Esophagus muscularis mucosa (tissue), 4 donors: ENCODE measurements at regions not wholly inside any gene's neighbourhood (a gene's known extent, or its start where the extent isn't known, plus 50 kb on each side); places are given as distances from the start of the nearest gene placed in this dataset.

Experiments used
- DNase-seq: peaks from one replicate; pipeline ENCODE4 v3.0.0-alpha.2; 2017; ENCODE audit errors: extremely low spot score
- H3K27ac ChIP-seq, 4 donors: fragments of 200-600 bp; sonication (generic); replicated peaks in 1 of 4; 1 replicate in 3 of 4; 2 replicates in 1 of 4; pipeline ENCODE4 v1.5.1; 2016 to 2019; ENCODE audit warnings: mild to moderate bottlenecking in 1 of 4
- H3K27me3 ChIP-seq, 4 donors: fragments of 200-600 bp; sonication (generic); one replicate each; pipeline versions ENCODE4 v1.5.1 to v1.6.0; 2016 to 2019
- H3K36me3 ChIP-seq, 4 donors: fragments of 200-600 bp; sonication (generic); one replicate each; pipeline ENCODE4 v1.5.1; 2016 to 2019
- H3K4me1 ChIP-seq, 4 donors: fragments of 200-600 bp; sonication (generic); one replicate each; pipeline ENCODE4 v1.5.1; 2016 to 2019
- H3K4me3 ChIP-seq, 4 donors: fragments of 200-600 bp; sonication (generic); 1 replicate in 2 of 4; 2 replicates in 2 of 4; pipeline ENCODE4 v1.5.1; 2016 to 2019; ENCODE audit warnings: mild to moderate bottlenecking in 4 of 4, moderate library complexity in 1 of 4
- H3K9me3 ChIP-seq, 4 donors: fragments of 200-600 bp; sonication (generic); 1 replicate in 3 of 4; 2 replicates in 1 of 4; pipeline ENCODE4 v1.5.1; 2016 to 2019
- CTCF ChIP-seq, 3 experiments: fragments of 200-600 bp in 2 of 3; fragments of 450-650 bp in 1 of 3; sonication (generic) in 2 of 3; IDR thresholded peaks; one replicate each; pipeline ENCODE4 v1.5.1; 2017 to 2019; ENCODE audit warnings: antibody characterized with exemption in 3 of 3, mild to moderate bottlenecking in 2 of 3, moderate library complexity in 1 of 3
- EP300 ChIP-seq: sonication (generic); formaldehyde crosslinking; IDR thresholded peaks from one replicate; pipeline ENCODE4 v1.6.1; 2017; ENCODE audit warnings: antibody characterized with exemption
- POLR2A ChIP-seq: fragments of 450-650 bp; IDR thresholded peaks from one replicate; pipeline ENCODE4 v1.6.1; 2017; ENCODE audit warnings: antibody characterized with exemption, moderate library complexity, mild to moderate bottlenecking, low read depth
- POLR2AphosphoS5 ChIP-seq, 2 donors: sonication (generic); formaldehyde crosslinking; IDR thresholded peaks; one replicate each; pipeline ENCODE4 v1.6.1; 2017; ENCODE audit warnings: antibody characterized with exemption in 2 of 2
- WGBS: methylation state at CpG from one replicate; pipeline ENCODE4 v1.1.5; 2018; 5-methylcytosine and 5-hydroxymethylcytosine counted together
- intact Hi-C: fragments of 100-400 bp; cut with DNase I; formaldehyde crosslinking; loops from one replicate; pipeline ENCODE4 v1.15.1; 2023

DNA sequence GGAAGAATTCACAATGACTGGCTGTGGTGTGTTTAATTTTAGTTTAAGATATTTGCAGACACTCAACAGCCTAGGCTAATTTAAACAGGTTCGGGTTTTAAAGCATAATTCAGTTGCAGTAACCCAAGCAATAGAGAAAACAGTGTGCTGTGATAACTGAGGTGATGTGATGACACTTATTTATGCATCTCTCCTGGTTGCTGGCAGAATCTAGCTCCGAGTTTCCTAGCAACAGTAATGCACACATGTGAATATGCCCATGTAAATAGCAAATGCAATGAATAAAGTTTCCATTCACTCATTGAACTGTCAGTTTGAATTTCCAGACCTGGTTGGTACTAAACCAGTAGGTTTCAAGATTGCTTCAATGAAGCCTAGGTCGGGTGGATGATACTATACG lies 426.5 kb downstream of the TMX3 start:
- Histone ChIP-seq H3K27me3 (no peaks in the 10 kb centered on the region), H3K36me3 (no peaks in the 10 kb centered on the region), H3K4me1 (no peaks in the 10 kb centered on the region), H3K27ac (no peak overlapping the region), H3K9me3 (peaks cover 0 to 4% (median 0%) of the 10 kb centered on the region in 4 donors), H3K4me3 (no peak overlapping the region)
- WGBS: 58% methylated on average over 4 of the region's 4 CpGs
- TF ChIP-seq POLR2A (no peak), POLR2AphosphoS5 (IDR thresholded peaks at IDR 0.05) (no peak), EP300 (no peak), CTCF (IDR thresholded peaks at IDR 0.05) (no peak)
- no peak for DNase-seq
- intact Hi-C loops: no loop called here

DNA sequence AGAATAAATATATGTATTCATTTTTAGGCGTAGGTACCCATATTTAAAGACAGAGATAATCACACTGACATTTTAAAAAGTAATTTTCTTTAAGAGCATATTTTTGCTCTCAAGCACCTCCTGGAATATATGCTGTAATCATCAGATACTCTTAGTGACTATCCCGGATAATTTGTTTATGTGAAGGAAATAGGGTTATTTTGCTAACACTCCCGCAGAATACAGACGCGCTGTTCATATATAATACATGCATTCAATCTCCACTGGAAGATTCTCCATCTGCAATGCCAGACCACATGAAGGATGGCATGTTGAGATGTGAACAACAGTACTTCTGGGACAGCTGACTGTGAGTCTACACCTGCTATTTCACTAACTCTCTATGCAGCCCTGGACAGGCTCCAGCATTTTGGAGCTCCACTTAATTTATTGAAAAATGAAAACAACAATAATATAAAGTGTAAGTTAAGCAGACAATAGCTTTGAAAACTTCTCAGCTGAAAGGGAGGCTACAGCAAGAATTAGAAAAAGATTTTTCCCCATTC lies 430.6 kb downstream of the TMX3 start:
- no peaks in the 10 kb centered on the region for H3K4me1 ChIP-seq
- H3K9me3 ChIP-seq: no peaks in the 10 kb centered on the region
- WGBS: 53% methylated on average over 5 of the region's 5 CpGs
- no peak overlapping the region for H3K4me3 ChIP-seq
- no peak for DNase-seq
- H3K36me3 ChIP-seq: no peaks in the 10 kb centered on the region
- H3K27me3 ChIP-seq: no peaks in the 10 kb centered on the region
- intact Hi-C loops: no loop called here
- no peak overlapping the region for H3K27ac ChIP-seq
- no peak for TF ChIP-seq CTCF (IDR thresholded peaks at IDR 0.05)

DNA sequence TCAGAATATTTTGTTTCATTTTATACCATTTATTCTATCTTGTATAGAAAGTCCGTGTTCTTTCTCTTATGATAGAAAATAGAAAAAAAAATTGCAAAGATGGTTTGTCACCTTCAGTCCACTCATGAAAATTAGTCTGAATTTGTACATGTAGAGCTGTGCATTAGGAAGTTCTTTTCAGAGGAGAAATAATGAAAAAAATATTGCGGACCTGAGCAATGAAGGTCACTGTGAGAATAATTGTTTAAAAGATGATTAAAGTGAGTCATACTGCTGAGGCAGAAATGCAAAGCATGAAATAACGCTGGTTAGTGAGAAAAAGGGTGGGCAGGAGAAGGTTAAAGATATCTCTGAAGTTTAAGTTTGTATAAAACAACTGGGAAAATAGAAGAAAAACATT lies 431.1 kb downstream of the TMX3 start:
- TF ChIP-seq EP300 (no peak), CTCF (IDR thresholded peaks at IDR 0.05) (no peak), POLR2AphosphoS5 (IDR thresholded peaks at IDR 0.05) (no peak), POLR2A (no peak)
- DNase-seq: no peak
- intact Hi-C loops: no loop called here
- 39% methylated on average over 3 of the region's 3 CpGs for WGBS
- no peaks in the 10 kb centered on the region for H3K27me3 ChIP-seq
- H3K9me3 ChIP-seq: no peaks in the 10 kb centered on the region
- H3K36me3 ChIP-seq: no peaks in the 10 kb centered on the region
- H3K4me1 ChIP-seq: no peaks in the 10 kb centered on the region
- no peak overlapping the region for H3K4me3 ChIP-seq
- H3K27ac ChIP-seq: no peak overlapping the region

- H3K9me3 ChIP-seq: no peaks in the 10 kb centered on the region
- H3K4me3 ChIP-seq: no peak overlapping the region
- H3K27me3 ChIP-seq: no peaks in the 10 kb centered on the region
- 85% methylated on average over 2 of the region's 2 CpGs for WGBS
- no peak overlapping the region for H3K27ac ChIP-seq
- H3K36me3 ChIP-seq: no peaks in the 10 kb centered on the region
- H3K4me1 ChIP-seq: no peaks in the 10 kb centered on the region
- DNase-seq: no peak
- TF ChIP-seq POLR2A (no peak), EP300 (no peak), POLR2AphosphoS5 (IDR thresholded peaks at IDR 0.05) (no peak), CTCF (IDR thresholded peaks at IDR 0.05) (no peak)
- intact Hi-C loops: no loop called here
Measured at GRCh38 chr18:68282232-68282631, 432.7 kb downstream of the TMX3 start.

DNA sequence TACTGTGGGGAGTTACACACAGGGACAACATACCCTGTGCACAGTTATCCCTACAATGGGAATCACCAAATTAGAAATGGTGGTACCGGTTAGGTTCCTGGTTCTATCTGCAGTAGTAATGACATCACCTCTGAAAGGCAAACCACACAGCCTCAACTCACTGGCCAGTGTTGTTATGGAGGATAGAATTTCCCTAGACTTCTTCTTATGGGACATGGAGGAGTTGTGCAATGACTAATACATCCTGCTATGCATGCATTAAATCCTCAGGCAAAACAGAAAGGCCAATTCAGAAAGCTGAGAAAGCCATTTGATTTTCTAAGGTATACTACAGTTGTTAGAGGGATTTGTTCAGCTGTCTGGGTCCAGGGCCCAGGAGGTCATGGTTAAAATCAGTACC lies 439.3 kb downstream of the TMX3 start:
- Histone ChIP-seq H3K27me3 (no peaks in the 10 kb centered on the region), H3K27ac (no peak overlapping the region), H3K36me3 (no peaks in the 10 kb centered on the region), H3K9me3 (no peaks in the 10 kb centered on the region), H3K4me1 (no peaks in the 10 kb centered on the region), H3K4me3 (no peak overlapping the region)
- DNase-seq: no peak
- intact Hi-C loops: no loop called here
- WGBS: 100% methylated on average over 1 of the region's 1 CpG
- no peak for TF ChIP-seq EP300
- TF ChIP-seq POLR2A: no peak
- TF ChIP-seq POLR2AphosphoS5 (IDR thresholded peaks at IDR 0.05): no peak
- TF ChIP-seq CTCF (IDR thresholded peaks at IDR 0.05): no peak
